ENCODE measurements at regions not wholly inside any gene's neighbourhood (a gene's known extent, or its start where the extent isn't known, plus 50 kb on each side); places are given as distances from the start of the nearest gene placed in this dataset.

DNA sequence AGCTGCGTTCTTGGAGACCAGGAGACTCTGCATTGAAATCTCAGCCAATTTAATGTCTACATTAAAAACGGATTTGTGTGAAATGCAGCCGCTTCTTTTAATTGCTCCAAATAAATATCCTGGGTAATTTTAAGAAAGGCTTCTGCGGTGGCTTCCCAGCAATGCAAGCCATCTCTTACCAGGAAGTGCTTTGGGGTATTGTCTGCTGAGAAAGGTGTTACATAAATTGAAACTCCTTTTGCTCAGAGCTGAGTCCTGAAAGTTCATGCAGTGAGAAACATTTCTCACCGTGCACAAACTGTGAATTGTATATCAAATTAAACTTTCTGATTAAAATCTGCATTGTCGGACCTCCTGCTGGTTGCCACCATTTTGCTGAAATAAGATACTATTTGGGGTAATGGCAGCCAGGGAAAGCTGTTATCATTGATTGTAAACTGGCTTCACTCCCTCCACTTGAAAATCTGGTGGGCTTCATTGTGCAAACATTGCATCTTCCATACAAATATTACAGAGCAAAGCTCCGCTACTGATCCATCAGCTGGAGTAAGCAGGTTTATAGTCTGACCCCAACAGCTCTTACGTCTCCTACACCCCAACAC lies 59.5 kb downstream of the ZIC5 start:
- H3K27me3 Mint-ChIP-seq: peaks cover 45% of the 10 kb centered on the region
- no peaks in the 10 kb centered on the region for H3K9me3 Mint-ChIP-seq
- no peak overlapping the region for H3K4me3 Mint-ChIP-seq
- no peaks in the 10 kb centered on the region for H3K36me3 Mint-ChIP-seq (ENCODE audit: low read depth)
- H3K4me1 Mint-ChIP-seq (ENCODE audit: low read depth): peaks cover 4% of the 10 kb centered on the region
- no peak overlapping the region for H3K27ac Mint-ChIP-seq

DNA sequence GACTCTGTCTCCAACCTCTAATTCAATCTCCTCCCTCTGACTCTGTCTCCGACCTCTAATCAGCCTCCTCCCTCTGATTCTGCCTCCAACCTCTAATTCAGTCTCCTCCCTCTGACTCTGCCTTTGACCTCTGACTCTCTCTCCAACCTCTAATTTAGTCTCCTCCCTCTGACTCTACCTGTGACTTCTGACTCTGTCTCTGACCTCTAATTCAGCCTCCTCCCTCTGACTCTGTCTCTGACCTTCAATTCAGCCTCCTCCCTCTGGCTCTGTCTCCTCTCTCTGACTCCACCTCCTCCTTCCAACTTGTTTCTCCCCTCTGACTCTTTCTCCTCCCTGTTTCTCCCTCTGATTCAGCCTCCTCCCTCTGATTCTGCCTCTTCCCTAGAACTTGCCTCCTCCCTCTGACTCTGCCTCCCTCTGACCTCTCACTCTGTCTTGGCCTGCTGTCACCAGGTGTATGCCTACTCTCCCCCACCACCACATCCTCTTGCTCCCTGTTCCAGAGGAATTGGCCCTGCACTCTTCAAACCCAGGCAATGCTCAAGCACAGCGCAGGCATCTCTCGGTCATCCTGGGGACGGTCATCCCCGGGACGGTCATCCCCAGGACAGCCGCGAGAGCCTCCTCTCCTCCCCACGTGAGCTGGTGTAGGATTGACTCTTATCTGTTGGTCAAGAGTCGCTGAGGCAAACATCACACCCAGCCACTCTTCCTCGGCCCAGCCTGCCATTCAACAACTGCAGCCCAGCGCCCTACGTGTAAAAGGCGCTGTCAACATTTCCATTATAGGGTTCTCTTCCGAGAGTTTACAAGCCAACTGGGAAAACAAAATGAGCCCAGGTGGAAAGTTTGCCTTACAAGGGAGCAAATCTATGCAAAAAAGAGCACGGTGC lies 60.2 kb downstream of the ZIC5 start:
- no peaks in the 10 kb centered on the region for H3K36me3 Mint-ChIP-seq (ENCODE audit: low read depth)
- no peak overlapping the region for H3K4me3 Mint-ChIP-seq
- H3K27me3 Mint-ChIP-seq: peaks cover 46% of the 10 kb centered on the region
- H3K9me3 Mint-ChIP-seq: no peaks in the 10 kb centered on the region
- no peak overlapping the region for H3K27ac Mint-ChIP-seq
- H3K4me1 Mint-ChIP-seq (ENCODE audit: low read depth): peaks cover 4% of the 10 kb centered on the region

DNA sequence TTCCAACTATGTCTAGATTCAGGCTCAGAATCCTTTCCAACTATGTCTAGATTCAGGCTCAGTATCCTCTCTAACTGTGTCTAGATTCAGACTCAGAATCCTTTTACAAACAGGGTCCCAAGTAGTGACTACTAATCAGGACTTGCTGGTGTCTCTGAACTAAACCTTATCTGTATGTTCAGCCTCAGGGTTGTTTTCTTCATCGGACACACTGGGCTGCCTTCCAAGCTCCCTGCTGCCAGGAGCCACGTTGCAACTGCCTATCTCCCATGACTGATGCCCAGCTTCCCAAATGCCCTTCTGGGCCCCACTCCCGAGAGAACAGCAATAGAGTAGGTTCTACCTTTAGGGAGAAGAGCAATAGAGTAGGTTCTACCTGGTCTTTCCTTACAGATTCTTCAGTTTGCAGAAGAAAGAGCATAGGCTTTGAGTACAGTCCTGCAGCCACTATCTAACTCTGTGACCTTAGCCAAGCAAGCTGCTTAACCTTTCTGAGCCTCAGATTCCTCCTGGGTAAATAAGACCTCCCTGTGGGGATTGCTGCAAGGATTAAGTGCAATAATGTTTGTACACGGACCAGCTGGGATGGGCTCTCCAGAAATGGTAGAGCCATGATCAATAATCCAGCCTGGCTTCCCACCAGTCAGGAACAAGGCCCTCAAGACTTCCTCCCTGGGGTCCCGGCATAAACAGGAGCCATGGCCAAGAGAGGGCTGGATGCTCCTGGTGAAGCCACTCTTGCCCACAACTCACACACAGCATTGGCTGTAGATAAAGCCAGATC lies 61.5 kb downstream of the ZIC5 start:
- Mint-ChIP-seq H3K27me3 (peaks cover 52% of the 10 kb centered on the region), H3K4me1 (ENCODE audit: low read depth) (peaks cover 4% of the 10 kb centered on the region), H3K9me3 (no peaks in the 10 kb centered on the region), H3K27ac (no peak overlapping the region), H3K36me3 (ENCODE audit: low read depth) (no peaks in the 10 kb centered on the region), H3K4me3 (no peak overlapping the region)

DNA sequence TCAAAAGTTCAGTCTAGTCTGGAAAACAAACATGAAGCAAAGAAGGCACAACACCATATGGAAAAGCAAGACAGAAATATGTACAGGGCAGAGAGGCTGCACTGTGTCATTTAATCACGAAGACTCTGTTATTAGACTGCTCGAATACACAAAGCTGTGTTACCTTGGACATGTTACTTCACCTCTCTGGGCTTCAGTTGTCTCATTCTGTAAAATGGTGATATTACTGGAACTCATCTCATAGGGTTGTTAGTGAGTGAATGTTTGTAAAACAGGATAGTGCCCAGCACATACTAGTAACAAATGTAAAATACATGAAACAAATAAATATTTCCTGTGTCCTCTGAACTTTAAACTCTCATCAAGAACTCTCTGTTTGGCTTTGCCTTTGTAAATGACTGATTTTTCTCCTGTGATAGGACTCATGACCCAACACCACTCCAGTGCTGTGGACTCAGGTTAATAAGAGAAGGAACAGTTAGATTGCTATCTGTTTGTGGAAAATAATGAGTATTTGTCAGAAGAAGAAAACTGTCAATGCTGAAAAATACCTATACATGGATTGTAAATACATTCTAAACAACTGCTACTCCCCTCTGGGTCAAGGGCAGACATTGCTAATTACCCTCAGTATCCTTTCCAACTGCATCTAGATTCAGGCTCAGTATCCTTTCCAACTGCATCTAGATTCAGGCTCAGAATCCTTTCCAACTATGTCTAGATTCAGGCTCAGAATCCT lies 62.3 kb downstream of the ZIC5 start:
- peaks cover 4% of the 10 kb centered on the region for H3K4me1 Mint-ChIP-seq (ENCODE audit: low read depth)
- peaks cover 53% of the 10 kb centered on the region for H3K27me3 Mint-ChIP-seq
- H3K4me3 Mint-ChIP-seq: no peak overlapping the region
- H3K36me3 Mint-ChIP-seq (ENCODE audit: low read depth): no peaks in the 10 kb centered on the region
- H3K9me3 Mint-ChIP-seq: no peaks in the 10 kb centered on the region
- no peak overlapping the region for H3K27ac Mint-ChIP-seq

DNA sequence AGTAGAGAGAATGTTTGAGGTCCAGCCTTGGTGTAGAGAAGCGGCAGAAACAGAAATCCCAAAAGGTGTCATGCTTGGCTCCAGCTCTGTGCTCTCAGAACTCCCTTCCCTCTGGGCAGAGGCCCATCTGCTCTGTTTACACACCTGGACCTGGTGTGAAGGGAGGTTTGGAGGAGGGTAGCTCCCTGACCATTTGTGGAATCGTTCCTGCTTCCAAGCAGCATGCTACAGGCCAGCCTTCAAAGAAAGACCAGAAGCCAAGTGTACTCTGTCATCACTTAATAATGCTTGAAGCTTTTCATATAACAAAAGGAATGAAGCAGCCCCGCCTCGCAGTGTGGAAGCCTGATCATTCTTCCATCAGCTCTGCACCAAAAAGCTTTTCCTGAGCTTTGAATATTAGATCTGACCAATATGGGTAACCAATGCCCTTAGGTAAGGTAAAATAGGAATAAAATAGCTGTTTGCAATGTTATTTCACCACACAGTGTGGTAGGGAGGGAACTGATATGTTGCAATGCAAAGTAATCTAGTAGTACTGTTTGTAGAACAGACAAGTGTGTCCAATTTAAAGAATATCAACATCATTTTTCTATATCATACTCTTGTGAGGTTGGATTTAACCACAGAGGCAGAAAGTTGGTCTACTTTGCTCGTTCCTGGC lies 63.3 kb downstream of the ZIC5 start:
- no peaks in the 10 kb centered on the region for H3K9me3 Mint-ChIP-seq
- H3K4me1 Mint-ChIP-seq (ENCODE audit: low read depth): peaks cover 4% of the 10 kb centered on the region
- H3K27ac Mint-ChIP-seq: no peak overlapping the region
- no peak overlapping the region for H3K4me3 Mint-ChIP-seq
- H3K36me3 Mint-ChIP-seq (ENCODE audit: low read depth): no peaks in the 10 kb centered on the region
- peaks cover 51% of the 10 kb centered on the region for H3K27me3 Mint-ChIP-seq

DNA sequence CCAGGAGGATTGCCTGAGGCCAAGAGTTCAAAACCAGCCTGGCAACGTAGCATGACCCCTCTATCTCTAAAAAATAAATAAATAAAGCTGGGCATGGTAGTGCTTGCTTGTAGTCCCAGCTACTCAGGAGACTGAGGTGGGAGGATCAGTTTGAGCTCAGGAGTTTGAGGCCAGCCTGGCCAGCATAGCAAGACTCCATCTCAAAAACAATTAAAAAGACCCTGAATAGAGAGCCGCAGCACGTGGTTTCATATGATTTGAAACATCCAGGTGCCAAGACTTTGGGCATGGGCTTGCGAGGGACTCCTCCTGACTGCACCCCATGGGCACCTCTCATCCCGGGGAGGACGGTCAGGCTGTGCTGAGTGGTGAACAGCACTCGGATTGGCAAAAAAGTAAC lies 63.9 kb downstream of the ZIC5 start:
- no peaks in the 10 kb centered on the region for H3K9me3 Mint-ChIP-seq
- H3K27ac Mint-ChIP-seq: no peak overlapping the region
- no peak overlapping the region for H3K4me3 Mint-ChIP-seq
- no peaks in the 10 kb centered on the region for H3K36me3 Mint-ChIP-seq (ENCODE audit: low read depth)
- peaks cover 4% of the 10 kb centered on the region for H3K4me1 Mint-ChIP-seq (ENCODE audit: low read depth)
- peaks cover 53% of the 10 kb centered on the region for H3K27me3 Mint-ChIP-seq

DNA sequence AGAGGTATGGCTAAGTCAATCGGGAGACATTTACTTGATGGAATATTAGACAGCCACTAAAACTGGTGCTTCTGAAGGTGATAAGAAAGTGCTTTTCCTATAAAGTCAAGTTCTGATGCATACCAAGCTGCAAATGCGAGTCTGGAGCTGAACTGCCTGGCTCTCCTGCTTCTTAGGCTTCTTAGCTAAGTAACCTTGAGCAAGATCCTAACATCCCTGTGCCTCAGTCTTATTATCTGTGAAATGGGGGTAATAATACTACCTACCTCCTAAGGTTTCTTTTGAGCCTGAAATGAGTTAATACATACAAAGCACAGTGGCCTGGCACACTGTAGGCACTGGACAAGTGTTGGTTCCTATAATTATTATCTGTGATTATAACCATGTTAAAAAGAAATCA lies 64.5 kb downstream of the ZIC5 start:
- no peaks in the 10 kb centered on the region for H3K36me3 Mint-ChIP-seq (ENCODE audit: low read depth)
- no peaks in the 10 kb centered on the region for H3K9me3 Mint-ChIP-seq
- H3K4me3 Mint-ChIP-seq: no peak overlapping the region
- H3K27ac Mint-ChIP-seq: no peak overlapping the region
- peaks cover 53% of the 10 kb centered on the region for H3K27me3 Mint-ChIP-seq
- H3K4me1 Mint-ChIP-seq (ENCODE audit: low read depth): peaks cover 4% of the 10 kb centered on the region

DNA sequence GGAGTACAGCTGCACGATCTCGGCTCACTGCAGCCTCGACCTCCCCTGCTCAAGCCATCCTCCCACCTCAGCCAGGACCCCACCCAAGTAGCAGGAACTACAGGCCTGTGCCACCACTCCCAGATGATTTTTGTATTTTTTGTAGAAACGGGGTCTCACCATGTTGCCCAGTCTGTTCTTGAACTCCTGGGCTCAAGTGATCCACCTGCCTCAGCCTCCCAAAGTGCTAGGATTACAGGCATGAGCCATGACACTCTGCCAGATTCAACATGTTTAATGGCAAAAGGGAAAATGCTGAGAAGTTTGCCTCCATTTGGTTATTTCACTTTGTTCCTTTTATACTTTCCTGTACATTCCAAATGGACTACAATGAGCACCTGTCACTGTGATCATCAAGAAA lies 65.8 kb downstream of the ZIC5 start:
- H3K9me3 Mint-ChIP-seq: no peaks in the 10 kb centered on the region
- no peaks in the 10 kb centered on the region for H3K4me1 Mint-ChIP-seq (ENCODE audit: low read depth)
- H3K27me3 Mint-ChIP-seq: peaks cover 52% of the 10 kb centered on the region
- no peak overlapping the region for H3K4me3 Mint-ChIP-seq
- H3K27ac Mint-ChIP-seq: no peak overlapping the region
- no peaks in the 10 kb centered on the region for H3K36me3 Mint-ChIP-seq (ENCODE audit: low read depth)

DNA sequence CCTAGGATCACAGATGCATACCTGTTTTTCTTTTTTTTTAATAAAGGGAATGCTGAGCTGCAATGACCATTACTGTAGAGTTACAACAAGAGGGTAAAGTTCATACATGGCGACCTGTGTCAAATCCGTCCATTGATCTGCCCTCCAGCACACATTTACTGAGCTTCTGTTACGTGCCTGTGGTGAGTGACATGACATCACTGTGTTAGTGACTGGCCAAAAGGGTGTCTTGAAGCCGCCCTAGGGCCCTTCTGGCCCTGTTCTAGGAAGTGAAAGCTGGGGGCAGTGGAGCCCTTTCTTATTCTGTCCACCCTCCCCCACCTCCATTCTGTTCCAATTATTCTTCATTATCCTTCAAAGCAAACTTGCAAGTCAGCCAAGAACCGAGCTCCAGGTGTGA lies 66.3 kb downstream of the ZIC5 start:
- Mint-ChIP-seq H3K4me1 (ENCODE audit: low read depth) (no peaks in the 10 kb centered on the region), H3K36me3 (ENCODE audit: low read depth) (no peaks in the 10 kb centered on the region), H3K27me3 (peaks cover 57% of the 10 kb centered on the region), H3K9me3 (no peaks in the 10 kb centered on the region), H3K27ac (no peak overlapping the region), H3K4me3 (no peak overlapping the region)

DNA sequence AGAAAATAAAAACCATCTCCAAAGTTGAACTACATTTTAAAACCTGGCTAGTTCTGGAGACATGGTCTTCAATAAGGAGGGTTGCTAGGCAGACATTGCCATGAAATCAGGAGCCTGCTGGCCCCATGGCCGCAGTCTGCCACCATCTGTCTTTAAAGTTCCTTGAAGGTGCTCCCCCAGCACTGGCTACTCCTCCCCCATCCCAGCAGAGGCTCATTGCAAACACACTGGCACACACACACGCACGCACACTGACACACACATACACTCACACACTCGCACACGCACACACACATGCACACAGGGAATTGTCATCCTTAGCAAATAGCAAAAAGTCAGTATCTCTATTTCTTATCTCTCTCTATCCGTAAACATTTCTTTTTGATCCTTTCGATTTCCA lies 68.4 kb downstream of the ZIC5 start:
- Mint-ChIP-seq H3K27me3 (peaks cover 58% of the 10 kb centered on the region), H3K9me3 (no peaks in the 10 kb centered on the region)

DNA sequence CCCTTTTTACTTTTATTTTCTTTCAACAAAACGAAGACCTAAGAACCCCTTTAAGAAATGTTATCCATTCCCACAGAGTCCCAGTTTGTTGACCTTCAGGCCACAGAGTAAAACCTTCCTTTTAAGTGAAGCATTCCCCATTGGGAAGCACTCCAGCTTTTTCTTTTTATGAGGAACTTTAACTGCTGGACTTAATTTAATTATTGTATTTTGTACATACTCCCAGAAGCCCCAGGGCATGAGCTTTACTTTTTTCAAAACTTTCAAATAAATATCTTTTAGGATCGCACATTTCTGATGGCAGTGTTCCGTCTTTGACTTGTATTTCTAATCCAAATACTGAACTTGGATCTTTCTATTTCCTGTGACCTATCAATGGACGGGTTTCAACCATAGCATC lies 68.9 kb downstream of the ZIC5 start:
- H3K4me1 Mint-ChIP-seq (ENCODE audit: low read depth): no peaks in the 10 kb centered on the region
- H3K27ac Mint-ChIP-seq: no peak overlapping the region
- H3K36me3 Mint-ChIP-seq (ENCODE audit: low read depth): no peaks in the 10 kb centered on the region
- H3K27me3 Mint-ChIP-seq: peaks cover 62% of the 10 kb centered on the region
- H3K9me3 Mint-ChIP-seq: no peaks in the 10 kb centered on the region
- no peak overlapping the region for H3K4me3 Mint-ChIP-seq

More for the DNA sequence above, 68.4 kb downstream of the ZIC5 start:
- Mint-ChIP-seq H3K27ac (no peak overlapping the region), H3K4me1 (ENCODE audit: low read depth) (no peaks in the 10 kb centered on the region), H3K4me3 (no peak overlapping the region), H3K36me3 (ENCODE audit: low read depth) (no peaks in the 10 kb centered on the region)

DNA sequence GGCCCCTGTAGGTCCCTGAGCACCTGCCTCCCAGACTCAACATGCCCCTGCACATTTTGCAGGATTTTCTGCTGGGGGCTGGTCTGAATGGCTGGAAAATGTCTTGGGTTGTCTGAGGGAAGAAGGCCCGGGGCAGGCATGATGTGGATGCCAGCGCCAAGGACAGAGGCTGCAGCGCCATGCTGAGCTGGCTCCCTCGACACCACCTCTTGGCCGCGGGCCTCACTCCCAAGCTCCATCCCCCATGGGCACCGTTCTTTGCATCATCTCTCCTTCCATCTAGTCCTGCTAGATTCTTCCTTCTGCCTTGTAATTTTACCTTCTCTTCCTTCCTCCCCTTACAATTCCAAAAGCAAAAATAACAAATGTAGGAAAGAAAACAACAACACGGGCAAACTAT lies 70.6 kb downstream of the ZIC5 start:
- Mint-ChIP-seq H3K36me3 (ENCODE audit: low read depth) (no peaks in the 10 kb centered on the region), H3K9me3 (no peaks in the 10 kb centered on the region), H3K4me1 (ENCODE audit: low read depth) (no peaks in the 10 kb centered on the region), H3K4me3 (no peak overlapping the region), H3K27ac (no peak overlapping the region), H3K27me3 (peaks cover 67% of the 10 kb centered on the region)

DNA sequence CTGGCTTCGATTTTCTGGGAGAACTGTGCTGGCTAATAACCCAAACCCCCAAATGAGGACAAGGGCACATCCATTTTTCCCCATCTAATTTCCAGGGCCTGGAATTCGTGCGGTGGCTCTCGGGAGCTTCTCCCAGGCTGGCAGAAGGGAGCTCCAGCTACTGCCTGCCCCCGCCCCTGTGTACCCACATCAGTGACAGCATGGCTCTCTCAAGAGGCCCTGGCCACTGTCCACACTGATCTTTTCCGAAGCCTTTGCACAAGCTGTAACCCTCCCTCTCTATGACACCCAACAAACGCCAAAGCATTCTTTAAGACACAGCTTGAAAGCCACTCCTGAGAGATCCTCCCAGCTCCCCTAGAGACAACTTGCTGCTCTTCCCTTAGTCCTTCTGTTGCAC lies 73.1 kb downstream of the ZIC5 start:
- Mint-ChIP-seq H3K27ac (no peak overlapping the region), H3K27me3 (peaks cover 73% of the 10 kb centered on the region), H3K4me3 (no peak overlapping the region)

DNA sequence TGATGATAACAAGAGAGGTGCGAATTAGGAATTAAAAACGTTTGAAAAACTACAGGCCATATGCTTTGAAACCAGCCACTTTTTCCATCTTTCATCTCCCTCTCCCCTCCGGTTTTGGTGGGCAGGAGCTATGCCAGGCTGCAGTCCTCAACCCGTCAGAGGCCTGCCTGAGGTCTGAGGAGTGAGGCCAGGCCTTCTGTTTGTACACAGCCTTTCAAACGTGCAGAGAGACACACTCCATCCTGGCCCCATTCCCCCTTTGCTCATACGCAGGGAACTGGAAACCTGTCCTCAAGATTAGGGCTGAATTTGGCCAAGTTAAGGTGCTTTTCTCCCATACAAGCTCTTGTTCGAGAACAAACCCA lies 74.5 kb downstream of the ZIC5 start:
- H3K4me3 Mint-ChIP-seq: no peak overlapping the region
- no peak overlapping the region for H3K27ac Mint-ChIP-seq
- no peaks in the 10 kb centered on the region for H3K9me3 Mint-ChIP-seq
- peaks cover 66% of the 10 kb centered on the region for H3K27me3 Mint-ChIP-seq
- peaks cover 11% of the 10 kb centered on the region for H3K4me1 Mint-ChIP-seq (ENCODE audit: low read depth)
- no peaks in the 10 kb centered on the region for H3K36me3 Mint-ChIP-seq (ENCODE audit: low read depth)

More for the DNA sequence above, 73.1 kb downstream of the ZIC5 start:
- Mint-ChIP-seq H3K4me1 (ENCODE audit: low read depth) (peaks cover 11% of the 10 kb centered on the region), H3K9me3 (no peaks in the 10 kb centered on the region), H3K36me3 (ENCODE audit: low read depth) (no peaks in the 10 kb centered on the region)
